KOPT-K1 (cell line): ENCODE measurements at regions not wholly inside any gene's neighbourhood (a gene's known extent, or its start where the extent isn't known, plus 50 kb on each side); places are given as distances from the start of the nearest gene placed in this dataset.
"Not testable (repeated sequence)": the region's sequence is repeated elsewhere in the genome, so short reads cannot be mapped to it uniquely, and the experiment has no call there.

Experiments used
- H3K27ac ChIP-seq: fragments of 200-600 bp; sonication (generic); 2 replicates; pipeline ENCODE4 v1.5.1; 2016; ENCODE audit warnings: antibody characterized with exemption, mild to moderate bottlenecking, low read depth, low read length; ENCODE audit not compliant: poor library complexity, severe bottlenecking
- H3K36me3 ChIP-seq: fragments of 200-600 bp; sonication (generic); 2 replicates; pipeline ENCODE4 v1.5.1; 2017; ENCODE audit warnings: antibody characterized with exemption, mild to moderate bottlenecking, low read length, moderate library complexity; ENCODE audit not compliant: insufficient read depth
- H3K9me3 ChIP-seq: fragments of 200-600 bp; sonication (generic); 2 replicates; pipeline ENCODE4 v1.5.1; 2017; ENCODE audit warnings: antibody characterized with exemption, low read length, mild to moderate bottlenecking; ENCODE audit not compliant: insufficient read depth, poor library complexity, severe bottlenecking

- Histone ChIP-seq H3K36me3 (no peaks in the 10 kb centered on the region), H3K27ac (no peak overlapping the region), H3K9me3 (peaks cover 7% of the 10 kb centered on the region)
These were observed 834.7 kb downstream of the FLRT2 start for GRCh38 chr14:86364634-86365033.

- Histone ChIP-seq H3K27ac (no peak overlapping the region), H3K9me3 (peaks cover 7% of the 10 kb centered on the region), H3K36me3 (no peaks in the 10 kb centered on the region)
These were observed 833.6 kb downstream of the FLRT2 start for GRCh38 chr14:86363576-86363975.

GRCh38 chr14:86363047-86363446, 833.1 kb downstream of the FLRT2 start:
- Histone ChIP-seq H3K36me3 (no peaks in the 10 kb centered on the region), H3K9me3 (peaks cover 7% of the 10 kb centered on the region), H3K27ac (no peak overlapping the region)

- Histone ChIP-seq H3K9me3 (no peaks in the 10 kb centered on the region), H3K27ac (no peak overlapping the region), H3K36me3 (no peaks in the 10 kb centered on the region)
These were observed 827.9 kb downstream of the FLRT2 start for GRCh38 chr14:86357876-86358275.

GRCh38 chr14:86357119-86357518, 827.2 kb downstream of the FLRT2 start:
- Histone ChIP-seq H3K9me3 (no peaks in the 10 kb centered on the region), H3K36me3 (no peaks in the 10 kb centered on the region), H3K27ac (no peak overlapping the region)

GRCh38 chr14:86346818-86347384, 817.0 kb downstream of the FLRT2 start:
- Histone ChIP-seq H3K27ac (peak overlapping the region; percentile 26), H3K9me3 (no peaks in the 10 kb centered on the region), H3K36me3 (no peaks in the 10 kb centered on the region)

GRCh38 chr14:86334355-86334754, 804.4 kb downstream of the FLRT2 start:
- H3K27ac ChIP-seq, result no peak overlapping the region
- no peaks in the 10 kb centered on the region for H3K9me3 ChIP-seq
- H3K36me3 ChIP-seq, result no peaks in the 10 kb centered on the region

GRCh38 chr14:86333493-86333892, 803.5 kb downstream of the FLRT2 start:
- Histone ChIP-seq H3K27ac (no peak overlapping the region), H3K36me3 (no peaks in the 10 kb centered on the region), H3K9me3 (no peaks in the 10 kb centered on the region)

- H3K27ac ChIP-seq, result no peak overlapping the region
- no peaks in the 10 kb centered on the region for H3K36me3 ChIP-seq
- no peaks in the 10 kb centered on the region for H3K9me3 ChIP-seq
These were observed 801.4 kb downstream of the FLRT2 start for GRCh38 chr14:86331341-86331740.

GRCh38 chr14:86321151-86321550, 791.2 kb downstream of the FLRT2 start:
- no peaks in the 10 kb centered on the region for H3K9me3 ChIP-seq
- no peaks in the 10 kb centered on the region for H3K36me3 ChIP-seq
- no peak overlapping the region for H3K27ac ChIP-seq

GRCh38 chr14:86312154-86312665, 782.3 kb downstream of the FLRT2 start:
- not testable (repeated sequence) for H3K27ac ChIP-seq, H3K9me3 ChIP-seq, H3K36me3 ChIP-seq

GRCh38 chr14:86311151-86311550, 781.2 kb downstream of the FLRT2 start:
- no peak overlapping the region for H3K27ac ChIP-seq
- no peaks in the 10 kb centered on the region for H3K9me3 ChIP-seq
- no peaks in the 10 kb centered on the region for H3K36me3 ChIP-seq

GRCh38 chr14:86310611-86311010, 780.7 kb downstream of the FLRT2 start:
- no peaks in the 10 kb centered on the region for H3K9me3 ChIP-seq
- H3K27ac ChIP-seq, result no peak overlapping the region

GRCh38 chr14:86310148-86310547, 780.2 kb downstream of the FLRT2 start:
- Histone ChIP-seq H3K36me3 (no peaks in the 10 kb centered on the region), H3K9me3 (no peaks in the 10 kb centered on the region), H3K27ac (no peak overlapping the region)

More at GRCh38 chr14:86310611-86311010, 780.7 kb downstream of the FLRT2 start:
- no peaks in the 10 kb centered on the region for H3K36me3 ChIP-seq

GRCh38 chr14:86305058-86305457, 775.1 kb downstream of the FLRT2 start:
- Histone ChIP-seq H3K9me3 (no peaks in the 10 kb centered on the region), H3K36me3 (no peaks in the 10 kb centered on the region), H3K27ac (no peak overlapping the region)

GRCh38 chr14:86299994-86300393, 770.0 kb downstream of the FLRT2 start:
- Histone ChIP-seq H3K36me3 (no peaks in the 10 kb centered on the region), H3K27ac (no peak overlapping the region), H3K9me3 (no peaks in the 10 kb centered on the region)
